Activated CD4-positive, alpha-beta T cell treated with anti-CD3 and anti-CD28 coated beads, Interleukin-2, Interleukin-4, amounts not matched to agents 100 ng/mL and 50 ng/mL, durations not matched to agents 16 hours and 8 hours (primary cell): ENCODE measurements at regions not wholly inside any gene's neighbourhood (a gene's known extent, or its start where the extent isn't known, plus 50 kb on each side); places are given as distances from the start of the nearest gene placed in this dataset.
A peak's percentile ranks its signal among the peaks of the same experiment; 100 is the strongest.

Experiments used
- DNase-seq: peaks from one replicate; pipeline ENCODE4 v3.0.0-alpha.2; 2020; ENCODE audit warnings: low spot score

DNA sequence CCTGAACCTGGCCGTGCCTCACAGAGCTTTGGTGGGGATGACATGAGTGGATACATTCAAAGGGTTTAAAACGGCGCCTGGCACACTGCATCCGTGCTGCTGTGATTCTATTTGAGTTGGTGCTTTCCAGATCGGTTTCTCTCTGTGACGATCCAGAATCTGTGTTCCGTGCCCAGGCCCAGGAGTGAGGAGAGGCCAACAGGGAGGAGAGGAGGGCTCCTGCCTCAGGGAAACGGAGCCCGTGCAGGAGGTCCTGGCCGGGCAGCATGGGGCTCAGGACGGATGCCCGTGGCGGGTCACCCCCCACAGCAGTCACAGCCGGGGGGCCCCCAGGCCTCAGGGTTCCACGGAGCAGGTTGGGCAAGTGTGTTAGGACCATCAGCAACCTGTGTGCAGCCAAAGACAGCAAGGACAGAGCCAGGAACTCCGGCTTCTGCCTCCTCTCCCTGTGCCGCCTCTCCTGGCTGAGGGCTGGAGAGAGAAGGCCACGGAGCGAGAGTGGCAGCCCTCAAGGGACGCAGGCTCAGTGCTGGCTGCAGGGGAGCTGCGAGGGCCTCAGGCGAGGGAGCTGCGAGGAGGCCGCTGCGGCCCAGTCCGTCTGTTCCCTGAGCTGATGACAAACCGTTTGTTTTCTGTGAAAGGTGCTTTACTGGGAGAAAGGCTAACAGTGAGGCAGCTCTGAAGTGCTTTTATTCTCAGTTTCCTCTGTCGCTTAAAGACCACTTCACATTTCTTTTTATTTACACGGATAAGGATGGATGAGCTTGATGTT lies 99.3 kb downstream of the METRNL start:
- DNase-seq = no peak

DNA sequence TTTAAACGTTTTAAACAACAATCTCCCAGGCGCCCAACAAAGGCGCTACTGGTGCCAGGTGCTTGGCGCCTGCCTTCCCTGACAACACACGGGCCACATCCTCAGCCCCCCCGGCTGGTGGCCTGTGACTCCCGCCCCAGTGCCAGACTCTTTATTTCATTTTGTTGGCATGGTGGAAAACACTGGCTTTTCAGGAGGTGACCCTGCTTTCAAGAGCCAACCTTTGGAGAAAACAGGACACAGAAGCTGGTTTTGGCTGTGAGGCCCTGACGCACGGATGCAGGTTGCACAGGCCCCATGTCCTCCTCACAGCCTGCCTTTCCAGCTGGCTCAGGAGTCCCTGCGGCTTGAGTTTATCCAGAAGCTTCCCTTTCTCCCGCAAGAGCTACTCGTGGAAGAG lies 100.0 kb downstream of the METRNL start:
- DNase-seq = no peak

DNA sequence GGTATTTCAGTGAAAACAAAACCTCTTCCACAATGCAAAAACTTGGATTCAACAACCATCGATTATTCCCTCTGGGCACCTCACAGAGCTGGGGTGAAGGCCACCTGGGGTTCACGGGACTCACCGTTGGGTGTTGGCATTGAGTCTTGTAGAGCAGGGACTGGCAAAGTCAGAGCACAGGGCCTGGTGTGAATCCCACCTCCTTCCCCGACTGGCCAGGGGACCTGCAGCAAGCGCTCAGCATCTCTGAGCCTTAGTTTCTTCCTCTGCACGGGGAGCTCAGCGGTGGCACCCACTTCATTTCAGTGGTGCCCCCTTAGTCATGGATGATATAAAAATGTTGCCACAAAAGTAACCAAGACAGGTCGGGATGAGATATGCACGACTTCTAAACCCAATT lies 100.4 kb downstream of the METRNL start:
- DNase-seq = no peak

DNA sequence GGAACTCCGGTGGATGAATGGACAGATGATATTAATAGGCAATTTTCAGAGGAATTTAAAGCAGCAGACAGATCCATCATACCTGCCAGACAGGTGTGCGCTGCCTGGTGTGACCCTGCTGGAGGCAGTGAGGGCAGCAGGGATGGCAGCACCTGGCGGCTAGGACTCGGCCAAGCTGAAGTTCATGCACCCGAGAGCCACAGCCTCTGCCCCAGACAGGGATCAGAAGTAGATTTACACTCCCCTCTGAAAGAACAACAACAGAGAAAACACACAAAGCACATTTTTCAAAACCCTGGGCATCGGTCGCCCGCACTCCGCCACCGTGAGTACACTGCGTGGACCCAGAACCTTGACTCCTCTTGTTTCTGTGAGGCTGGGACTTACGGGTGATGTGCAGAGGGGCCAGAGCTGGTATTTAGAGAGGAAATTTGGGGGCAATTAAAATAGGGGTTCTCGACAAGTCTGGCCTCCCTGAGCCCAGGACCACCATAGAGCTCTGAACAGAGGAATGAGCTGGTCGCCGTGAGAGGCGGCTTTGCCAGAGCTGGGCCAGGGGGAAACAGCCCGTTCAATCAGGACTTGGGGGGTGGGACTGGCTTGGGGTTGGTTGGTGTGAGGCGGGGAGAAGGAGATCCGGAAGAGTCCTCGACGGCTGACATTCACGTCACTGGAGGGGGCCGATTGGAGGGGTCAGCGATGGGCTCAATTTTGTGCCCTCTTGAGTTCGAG lies 101.0 kb downstream of the METRNL start:
- DNase-seq = no peak

DNA sequence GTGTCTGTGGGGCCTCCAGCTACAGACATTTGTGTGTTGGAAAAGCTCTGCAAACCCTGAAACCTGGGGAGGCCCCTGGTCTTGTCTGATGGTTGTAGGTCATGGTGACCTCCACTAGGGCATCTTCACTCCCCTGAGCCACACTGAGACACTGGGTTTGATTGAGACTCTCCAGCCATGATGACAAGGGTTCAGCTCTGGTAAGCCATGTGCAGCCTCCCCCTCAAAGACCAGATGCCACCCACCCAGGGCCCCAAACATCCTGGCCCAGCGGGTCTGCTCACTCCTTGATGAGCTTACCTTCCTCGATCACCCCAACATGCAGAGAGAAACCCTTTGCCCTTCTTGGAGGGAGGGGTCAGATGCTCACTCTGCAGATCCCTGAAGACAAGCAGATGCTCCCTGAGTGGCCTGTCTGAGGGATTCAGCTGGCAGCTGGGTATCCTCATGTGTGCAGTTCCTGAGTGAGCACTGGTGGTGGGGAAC lies 101.6 kb downstream of the METRNL start:
- no peak for DNase-seq

DNA sequence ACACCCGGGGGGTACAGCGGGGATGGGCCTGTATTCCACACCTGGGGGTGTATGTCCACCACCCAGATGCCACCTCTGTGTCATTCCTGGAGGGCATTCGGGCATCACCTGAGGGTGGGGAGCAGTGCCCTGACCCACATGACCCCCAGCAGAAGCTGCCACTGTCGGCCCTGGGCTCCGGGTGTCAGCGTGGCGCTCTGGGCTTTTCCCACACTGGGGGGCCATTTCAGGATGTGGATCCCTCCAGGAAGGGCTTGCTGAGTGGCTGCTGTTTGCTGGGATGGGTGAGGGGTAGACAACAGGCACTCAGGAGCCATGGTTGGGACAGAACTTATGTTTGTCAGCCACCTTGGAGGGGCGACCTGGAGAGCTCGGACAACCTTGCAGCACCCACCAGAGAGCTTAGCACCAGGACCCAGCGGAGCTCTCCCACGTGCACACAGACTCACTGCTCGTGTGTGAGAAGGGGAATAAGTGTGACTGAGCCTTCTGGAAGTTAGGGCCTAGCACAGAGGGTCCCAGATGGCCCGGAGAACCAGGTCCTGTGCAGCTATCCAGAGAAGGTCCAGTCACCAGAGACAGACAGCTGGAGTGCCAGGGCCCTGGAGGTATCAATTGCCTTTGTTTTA lies 102.7 kb downstream of the METRNL start:
- no peak for DNase-seq

DNA sequence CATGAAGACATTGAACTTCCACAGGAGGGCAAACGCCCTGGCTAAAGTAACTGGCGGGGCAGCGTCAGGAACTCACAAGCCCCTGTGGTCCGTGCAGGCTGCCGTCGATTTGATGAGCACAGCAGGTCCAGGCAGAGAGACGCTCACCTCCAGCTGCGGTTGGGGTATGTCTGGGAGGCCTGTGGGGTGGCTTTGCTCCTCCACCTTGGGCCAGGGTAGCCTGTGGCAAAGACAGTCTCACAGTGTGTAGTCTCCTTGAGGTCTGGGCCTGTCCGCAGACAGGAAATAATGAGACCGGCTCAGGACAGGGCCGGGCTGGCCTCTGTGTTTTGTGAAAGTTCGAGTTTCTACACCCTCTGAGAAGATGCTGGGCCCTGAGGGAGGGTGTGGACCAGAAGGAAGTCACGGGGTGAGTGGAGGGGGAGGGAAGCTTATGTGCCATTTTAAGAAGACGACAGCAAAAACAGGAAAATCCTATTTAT lies 103.3 kb downstream of the METRNL start:
- DNase-seq = no peak

DNA sequence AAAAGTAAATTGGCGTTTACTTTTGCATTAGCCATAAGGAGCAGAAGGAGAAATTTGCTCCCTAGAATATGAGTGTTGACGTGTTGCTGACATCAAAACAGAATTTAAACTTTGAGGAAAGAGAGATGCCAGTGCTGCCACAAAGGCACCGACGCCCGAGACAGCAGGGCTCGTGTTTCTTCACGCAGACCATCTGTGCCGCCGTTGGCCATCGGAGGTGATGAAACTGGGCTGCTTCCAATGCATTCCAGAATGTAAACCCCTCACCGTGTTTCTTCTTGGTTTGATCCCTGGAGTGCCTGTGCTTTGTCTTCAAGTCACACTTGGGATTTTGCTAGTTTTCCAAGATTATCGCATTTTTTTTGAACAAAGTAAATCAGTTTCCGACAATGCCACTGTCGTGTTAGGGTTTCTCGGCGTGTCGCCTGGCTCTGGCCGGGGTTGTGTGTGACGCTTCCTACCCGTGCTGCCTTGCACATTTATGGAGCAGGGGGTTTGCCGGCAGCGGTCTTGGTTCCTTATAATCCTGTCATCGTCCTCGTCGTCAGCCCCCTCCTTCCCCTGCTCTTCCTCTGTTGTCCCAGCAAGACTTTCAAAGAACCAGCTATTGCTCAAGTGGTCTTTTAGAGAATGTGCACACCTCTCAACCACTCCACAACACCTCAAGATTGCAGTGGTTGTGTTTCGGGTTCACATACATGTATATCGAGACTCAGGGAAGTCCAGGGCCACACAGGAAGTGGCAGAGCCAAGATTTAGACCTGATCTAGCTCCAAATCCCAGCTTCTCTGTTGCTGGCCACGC lies 103.9 kb downstream of the METRNL start:
- no peak for DNase-seq

DNA sequence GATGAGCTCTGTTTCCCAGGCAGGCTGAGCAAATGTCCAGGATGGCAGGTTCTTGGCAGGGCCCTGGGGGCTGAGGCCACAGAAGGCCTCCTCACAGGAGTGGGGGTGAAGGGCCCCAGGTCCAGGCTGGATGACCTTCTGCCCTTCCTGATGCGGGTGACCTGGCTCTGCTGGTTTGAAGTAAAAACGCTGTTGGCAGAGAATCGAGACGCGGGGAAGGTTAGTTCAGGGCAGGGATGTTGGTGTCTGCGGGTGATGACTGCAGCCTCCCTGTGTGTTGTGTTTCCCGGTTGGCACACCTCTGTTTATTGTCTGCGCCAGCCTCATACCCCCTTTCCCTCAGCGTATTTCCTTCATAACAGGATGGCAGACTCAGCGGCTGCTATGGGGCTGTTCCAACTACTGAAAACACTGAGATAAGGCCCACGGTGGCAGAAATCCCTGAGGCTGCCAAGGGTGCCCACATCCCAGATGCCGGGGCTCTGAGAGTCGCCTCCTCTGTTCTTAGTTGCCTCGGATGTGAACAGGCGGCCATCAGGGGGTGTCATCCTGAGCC lies 104.6 kb downstream of the METRNL start:
- no peak for DNase-seq

DNA sequence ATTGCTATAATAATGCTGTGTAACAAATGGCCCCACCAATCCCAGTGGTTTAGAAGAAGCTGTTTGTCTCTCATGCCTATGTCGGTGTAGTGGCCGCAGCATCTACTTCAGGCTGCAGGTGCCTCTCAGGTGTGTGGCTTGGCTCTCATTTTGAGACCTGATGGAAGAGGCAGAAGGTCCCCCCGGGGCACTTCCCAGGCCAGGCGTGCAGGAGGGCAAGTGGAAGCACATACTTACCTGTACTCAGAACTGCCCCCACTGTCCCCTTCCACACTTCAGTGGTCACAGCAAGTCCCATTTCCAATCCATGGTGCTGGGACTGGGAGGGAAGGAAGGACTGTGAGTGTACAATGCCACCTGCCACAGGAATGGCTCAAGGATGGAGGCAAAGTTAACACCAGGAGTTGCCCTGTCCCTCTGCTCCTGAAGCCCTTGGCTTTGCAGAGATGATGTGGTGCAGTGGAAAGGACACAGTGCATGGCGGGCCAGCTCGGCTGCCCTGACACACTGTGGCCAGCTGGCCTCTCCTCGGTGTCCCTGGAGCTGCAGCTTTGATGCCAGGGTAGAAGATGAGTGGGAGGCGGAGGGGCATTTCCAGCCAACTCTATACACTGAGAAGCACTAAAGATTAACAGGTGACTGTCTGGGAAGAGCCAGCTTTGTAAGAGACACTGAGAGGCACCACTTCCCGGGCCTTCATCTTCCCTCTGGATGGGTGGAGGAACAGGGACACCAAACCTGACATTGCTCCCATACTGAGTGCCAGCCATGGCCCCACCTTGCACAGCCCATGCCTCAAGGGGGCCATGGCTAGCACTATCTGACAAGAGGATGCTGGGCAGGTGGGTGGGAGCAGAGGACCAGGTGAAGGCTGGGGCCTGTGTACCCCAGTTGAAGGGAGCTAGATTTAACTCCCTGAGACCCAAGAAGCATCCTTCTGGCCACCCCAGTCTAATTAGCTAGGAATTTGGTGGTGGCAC lies 105.9 kb downstream of the METRNL start:
- no peak for DNase-seq

DNA sequence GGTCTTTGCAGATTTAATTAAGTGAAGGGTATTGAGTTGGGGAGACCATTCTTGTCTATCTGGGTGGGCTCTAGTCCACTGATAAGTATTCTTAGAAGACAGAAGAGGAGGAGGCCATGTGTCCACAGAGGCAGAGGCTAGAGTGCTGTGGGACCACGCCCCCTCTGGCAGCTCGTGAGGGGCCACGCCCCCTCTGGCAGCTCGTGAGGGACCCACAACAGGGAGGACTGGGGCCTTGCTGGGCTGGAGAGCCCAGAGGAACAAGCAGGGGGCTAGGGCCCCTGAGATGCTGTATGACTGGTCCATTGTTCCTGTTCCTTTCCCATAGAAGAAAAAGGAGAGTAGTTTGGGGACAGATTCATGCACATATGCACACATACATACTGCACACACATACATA lies 106.8 kb downstream of the METRNL start:
- no peak for DNase-seq

DNA sequence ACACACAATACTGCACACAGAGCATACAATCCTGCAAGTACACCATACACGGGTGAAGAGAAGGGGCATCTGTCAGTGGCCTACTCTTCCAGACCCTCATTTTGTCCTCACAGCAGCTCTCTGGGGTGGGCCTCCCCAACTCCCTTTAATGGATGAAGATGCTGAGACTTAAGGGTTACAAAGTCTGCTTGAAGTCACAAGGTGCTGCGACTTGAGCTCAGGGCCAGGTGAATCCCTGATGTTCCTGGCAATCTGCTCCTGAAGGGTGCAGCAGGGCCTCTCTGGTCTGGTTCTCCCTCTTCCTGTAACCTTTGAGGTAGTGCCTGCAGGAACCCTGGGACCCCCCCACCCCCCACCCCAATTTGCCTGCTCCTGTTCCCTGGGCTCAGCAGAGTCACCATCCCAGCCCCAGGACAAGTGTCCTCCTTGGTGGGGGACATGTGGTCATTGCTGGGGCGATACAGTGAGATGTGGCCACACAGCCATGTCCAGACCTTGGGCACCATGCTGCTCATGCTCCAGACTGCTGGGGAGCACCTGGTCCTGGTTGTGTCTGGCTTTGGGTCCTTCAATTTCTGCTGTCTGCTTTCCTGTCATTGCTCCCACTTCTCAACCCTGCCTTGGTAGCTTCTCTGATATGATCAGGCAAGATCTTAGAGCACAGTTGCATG lies 107.5 kb downstream of the METRNL start:
- DNase-seq = no peak

DNA sequence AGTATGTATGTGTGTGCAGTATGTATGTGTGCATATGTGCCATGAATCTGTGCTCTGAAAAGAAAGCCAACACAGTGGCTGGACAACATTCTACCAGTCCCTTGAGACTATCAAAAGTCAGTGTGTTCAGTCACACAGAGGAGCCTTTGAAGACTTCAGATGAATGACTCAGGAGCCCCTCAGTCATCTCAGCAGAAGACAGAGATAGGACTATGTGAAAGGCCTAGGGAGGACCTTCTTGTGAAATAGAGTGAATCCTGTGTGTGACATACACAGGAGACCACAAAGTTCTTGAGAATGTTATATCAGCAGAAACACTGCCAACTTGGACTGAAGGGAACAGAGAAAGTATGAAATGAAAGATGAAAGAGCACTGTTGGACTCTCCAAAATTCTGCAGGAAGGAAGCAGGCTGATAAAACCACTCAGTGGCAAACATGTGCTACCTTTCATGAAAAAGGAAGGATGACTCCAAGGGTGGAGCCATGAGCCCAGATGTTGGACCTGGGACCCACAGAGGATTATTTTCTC lies 108.4 kb downstream of the METRNL start:
- DNase-seq = peak; percentile 18

DNA sequence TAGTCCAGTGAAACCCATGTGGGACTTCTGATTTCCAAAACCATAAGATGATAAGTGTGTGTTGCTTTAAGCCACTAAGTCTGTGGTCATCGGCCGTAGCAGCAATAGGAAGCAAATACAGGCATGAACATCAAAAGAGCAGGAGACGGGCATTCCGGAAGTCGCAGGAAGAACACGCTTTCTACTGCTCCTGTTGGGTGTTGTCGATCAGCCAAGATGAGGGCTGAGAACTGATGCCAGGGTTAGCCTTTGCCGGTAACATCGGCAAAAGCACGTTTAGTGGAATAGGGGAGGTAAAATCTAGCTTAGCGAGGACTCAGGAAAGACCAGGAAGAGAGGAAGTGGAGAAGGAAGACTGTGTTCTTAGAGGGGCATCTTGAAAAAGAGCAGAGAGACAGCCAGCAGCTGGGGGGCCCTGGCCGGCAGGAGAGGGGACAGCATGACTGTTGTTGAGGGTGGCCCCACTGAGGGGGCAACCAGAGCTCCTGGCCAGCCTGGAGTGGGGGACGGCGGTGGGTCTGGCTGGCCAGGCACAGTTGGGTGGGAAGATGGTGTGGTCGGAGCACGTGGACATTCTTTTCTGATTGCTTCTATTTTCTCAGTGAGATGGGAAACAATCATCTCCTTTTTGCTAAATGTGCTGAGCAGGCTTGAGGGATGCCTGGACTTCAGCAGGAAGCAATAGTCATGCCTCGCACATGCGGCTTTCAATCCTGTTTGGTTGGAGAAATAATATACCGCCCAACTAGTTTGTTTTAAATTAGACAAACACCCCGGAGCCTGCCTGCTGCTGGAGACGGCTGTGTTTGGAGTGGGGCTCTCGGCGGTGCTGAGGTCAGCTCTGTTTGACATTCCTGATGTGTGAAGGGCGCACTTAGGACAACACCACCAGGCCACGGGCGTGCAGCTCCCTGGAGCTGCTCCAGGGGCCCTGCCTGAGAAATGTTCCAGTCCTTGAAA lies 109.9 kb downstream of the METRNL start:
- DNase-seq = no peak

DNA sequence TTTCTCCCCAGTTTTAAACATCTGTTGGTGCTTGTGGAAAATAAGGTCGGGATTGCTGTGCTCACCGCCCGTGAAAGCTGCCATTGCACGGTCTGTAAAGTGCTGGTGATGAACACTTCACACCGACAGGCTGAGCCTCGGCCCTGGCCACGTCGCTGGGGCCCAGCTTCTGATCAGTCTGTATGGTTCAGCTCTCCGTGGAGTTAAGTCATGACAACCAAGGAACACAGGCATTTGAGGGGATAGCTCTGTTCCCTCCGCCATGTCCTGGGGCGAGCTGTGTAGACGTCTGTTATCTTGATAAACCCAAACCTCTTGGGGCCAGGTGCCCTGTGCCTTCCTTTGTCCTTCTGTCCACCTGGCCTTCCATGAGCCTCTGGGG lies 110.6 kb downstream of the METRNL start:
- no peak for DNase-seq

DNA sequence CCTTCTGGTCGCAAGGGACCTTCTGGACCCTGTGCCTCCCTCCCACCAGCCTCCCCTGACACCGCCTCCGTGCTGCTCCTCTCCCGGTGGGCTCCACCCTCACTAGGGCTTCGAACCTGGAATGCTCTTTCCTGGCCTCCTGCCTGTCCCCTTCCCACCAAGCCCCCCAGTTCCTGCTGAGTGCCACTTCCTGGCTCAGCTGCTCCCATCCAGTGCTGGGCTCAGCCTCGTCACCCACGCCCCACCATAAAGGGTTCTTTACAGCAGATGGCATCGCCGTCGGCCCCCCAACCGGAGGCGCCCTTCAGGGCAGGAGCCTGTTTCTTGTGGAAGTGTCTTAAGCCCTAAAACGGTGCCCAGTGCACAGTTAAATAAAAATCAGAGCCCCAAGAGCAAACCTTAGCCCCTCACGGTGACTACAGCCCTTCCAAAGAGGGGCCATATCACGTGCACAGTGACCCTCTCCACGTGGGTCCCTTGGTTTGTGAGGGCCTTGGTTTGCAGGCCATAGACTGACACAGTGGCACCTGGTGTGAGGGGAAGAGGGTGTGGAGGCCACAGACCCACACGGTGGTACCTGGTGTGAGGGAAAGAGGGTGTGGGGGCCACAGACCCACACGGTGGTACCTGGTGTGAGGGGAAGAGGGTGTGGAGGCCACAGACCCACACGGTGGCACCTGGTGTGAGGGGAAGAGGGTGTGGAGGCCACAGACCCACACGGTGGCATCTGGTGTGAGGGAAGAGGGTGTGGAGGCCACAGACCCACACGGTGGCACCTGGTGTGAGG lies 111.4 kb downstream of the METRNL start:
- DNase-seq = no peak

DNA sequence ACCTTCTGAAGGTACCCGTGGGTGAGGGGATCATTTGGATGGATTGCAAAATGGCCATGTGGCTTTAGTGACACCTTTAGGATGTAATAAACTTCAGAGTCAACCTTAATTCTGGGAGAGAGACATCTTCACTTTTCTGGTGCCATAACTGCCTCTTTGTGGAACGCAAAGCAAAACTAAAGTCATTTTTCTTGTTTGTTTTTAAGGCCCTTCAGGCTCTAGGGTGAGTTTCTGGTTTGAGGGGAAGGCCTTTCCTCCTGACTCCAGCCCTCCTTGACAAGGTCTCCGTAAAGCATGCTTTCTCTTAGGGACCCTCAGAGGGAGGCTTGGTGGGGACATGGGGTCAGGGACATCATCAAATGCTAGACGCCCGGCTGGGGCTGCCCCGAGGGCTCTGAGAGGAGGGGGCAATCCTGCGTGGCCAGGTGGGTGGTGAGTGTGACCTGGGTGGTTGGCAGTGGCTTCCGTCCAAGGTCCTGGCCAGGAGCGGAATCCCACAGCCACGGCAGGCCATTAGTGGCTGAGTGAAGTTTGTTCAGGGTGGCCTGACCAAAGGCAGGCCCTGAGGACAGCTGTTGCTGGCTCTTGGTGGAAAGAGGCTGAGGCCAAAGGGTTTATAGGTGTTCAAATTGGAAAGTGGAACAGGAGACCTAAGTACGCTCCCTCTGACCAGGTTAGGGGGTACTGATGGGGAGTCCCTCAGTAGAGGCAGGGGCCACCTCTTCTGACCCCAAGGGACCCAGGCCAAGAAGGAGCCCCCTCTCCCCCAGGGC lies 112.2 kb downstream of the METRNL start:
- DNase-seq = no peak
